HEK293 (cell line): ENCODE measurements at regions not wholly inside any gene's neighbourhood (a gene's known extent, or its start where the extent isn't known, plus 50 kb on each side); places are given as distances from the start of the nearest gene placed in this dataset.

ENCODE experiments used
- CTCF ChIA-PET: fragments of 350-600 bp; formaldehyde crosslinking; extraction: SDS; loops from one replicate; lab custom pipeline; 2021; ENCODE audit warnings: antibody characterized with exemption; lab: Yijun Ruan, JAX
- POLR2A ChIA-PET: fragments of 300-600 bp; formaldehyde crosslinking; extraction: SDS; loops from one replicate; lab custom pipeline; 2020; ENCODE audit warnings: antibody characterized with exemption, inconsistent platforms; lab: Yijun Ruan, JAX
- H3K27ac ChIP-seq: fragments of 200-500 bp; sonication (Bioruptor generic); 2 replicates; pipeline ENCODE4 v1.5.1; 2014; ENCODE audit warnings: low read depth, low read length, control low read depth, inconsistent platforms; ENCODE audit errors: extremely low read depth
- H3K36me3 ChIP-seq, 2 experiments: fragments of 200-500 bp in 1 of 2; sonication (Bioruptor generic) in 1 of 2; 1 replicate in 1 of 2; 2 replicates in 1 of 2; pipeline ENCODE4 v1.5.1; 2014 to 2017; ENCODE audit warnings: inconsistent platforms in 2 of 2, low read length in 2 of 2; ENCODE audit not compliant: control insufficient read depth in 2 of 2, insufficient read depth in 1 of 2
- H3K4me1 ChIP-seq: fragments of 200-500 bp; sonication (Bioruptor generic); 2 replicates; pipeline ENCODE4 v1.5.1; 2014; ENCODE audit warnings: mild to moderate bottlenecking, low read length, inconsistent platforms; ENCODE audit not compliant: control insufficient read depth, insufficient read depth
- H3K4me3 ChIP-seq: 2 replicates; pipeline ENCODE4 v1.5.1; 2011; ENCODE audit warnings: low read depth, mild to moderate bottlenecking, control low read depth, low read length, moderate library complexity
- H3K9me3 ChIP-seq: fragments of 200-500 bp; sonication (Bioruptor generic); 2 replicates; pipeline ENCODE4 v1.5.1; 2014; ENCODE audit warnings: low read depth, low read length, inconsistent platforms; ENCODE audit not compliant: control insufficient read depth, insufficient read depth
- EGR2 ChIP-seq: fragments of 450-650 bp; formaldehyde crosslinking; IDR thresholded peaks from 2 replicates; pipeline ENCODE4 v1.5.1; 2016; ENCODE audit warnings: low read depth, missing biosample characterization, missing genetic modification characterization
- GLI2 ChIP-seq: fragments of 450-650 bp; formaldehyde crosslinking; IDR thresholded peaks from 2 replicates; pipeline ENCODE4; 2017; ENCODE audit warnings: missing biosample characterization, missing genetic modification characterization, low read depth, borderline replicate concordance
- ZBTB20 ChIP-seq: fragments of 450-650 bp; formaldehyde crosslinking; IDR thresholded peaks from 2 replicates; pipeline ENCODE4 v1.5.1; 2016; ENCODE audit warnings: missing biosample characterization, missing genetic modification characterization
- ZBTB7A ChIP-seq: fragments of 450-650 bp; formaldehyde crosslinking; IDR thresholded peaks from 2 replicates; pipeline ENCODE4 v1.5.1; 2016; ENCODE audit warnings: low read depth, missing biosample characterization, missing genetic modification characterization
- ZNF112 ChIP-seq: fragments of 450-650 bp; formaldehyde crosslinking; IDR thresholded peaks from 2 replicates; pipeline ENCODE4 v1.5.0; 2017; ENCODE audit warnings: missing biosample characterization, missing genetic modification characterization
- ZNF138 ChIP-seq: fragments of 450-650 bp; formaldehyde crosslinking; IDR thresholded peaks from 2 replicates; pipeline ENCODE4 v1.5.1; 2016; ENCODE audit warnings: missing biosample characterization, missing genetic modification characterization, borderline replicate concordance
- ZNF311 ChIP-seq: fragments of 450-650 bp; formaldehyde crosslinking; IDR thresholded peaks from 2 replicates; pipeline ENCODE4 v1.5.1; 2017; ENCODE audit warnings: missing biosample characterization, missing genetic modification characterization, borderline replicate concordance
- ZNF391 ChIP-seq: fragments of 450-650 bp; formaldehyde crosslinking; IDR thresholded peaks from 2 replicates; pipeline ENCODE4 v1.5.1; 2016; ENCODE audit warnings: low read depth, missing biosample characterization, missing genetic modification characterization, borderline replicate concordance
- ZNF394 ChIP-seq: fragments of 450-650 bp; formaldehyde crosslinking; IDR thresholded peaks from 2 replicates; pipeline ENCODE4 v1.5.1; 2016; ENCODE audit warnings: missing biosample characterization, missing genetic modification characterization, mild to moderate bottlenecking, moderate library complexity, borderline replicate concordance
- ZNF416 ChIP-seq: fragments of 450-650 bp; formaldehyde crosslinking; IDR thresholded peaks from 2 replicates; pipeline ENCODE4 v1.5.1; 2016; ENCODE audit warnings: missing biosample characterization, missing genetic modification characterization
- ZNF426 ChIP-seq: fragments of 450-650 bp; formaldehyde crosslinking; IDR thresholded peaks from 2 replicates; pipeline ENCODE4 v1.5.1; 2017; ENCODE audit warnings: missing biosample characterization, missing genetic modification characterization, mild to moderate bottlenecking, inconsistent platforms, moderate library complexity
- ZNF501 ChIP-seq: fragments of 450-650 bp; formaldehyde crosslinking; IDR thresholded peaks from 2 replicates; pipeline ENCODE4 v1.5.1; 2016; ENCODE audit warnings: missing biosample characterization, missing genetic modification characterization
- ZNF530 ChIP-seq: fragments of 450-650 bp; formaldehyde crosslinking; IDR thresholded peaks from 2 replicates; pipeline ENCODE4 v1.5.1; 2016; ENCODE audit warnings: low read depth, missing biosample characterization, missing genetic modification characterization
- ZNF548 ChIP-seq: fragments of 450-650 bp; formaldehyde crosslinking; IDR thresholded peaks from 2 replicates; pipeline ENCODE4 v1.5.1; 2016; ENCODE audit warnings: missing biosample characterization, missing genetic modification characterization
- ZNF600 ChIP-seq: fragments of 450-650 bp; formaldehyde crosslinking; IDR thresholded peaks from 2 replicates; pipeline ENCODE4 v1.5.1; 2016; ENCODE audit warnings: missing biosample characterization, missing genetic modification characterization
- ZNF623 ChIP-seq: fragments of 450-650 bp; formaldehyde crosslinking; IDR thresholded peaks from 2 replicates; pipeline ENCODE4 v1.5.1; 2016; ENCODE audit warnings: missing biosample characterization, missing genetic modification characterization
- ZNF624 ChIP-seq: fragments of 450-650 bp; formaldehyde crosslinking; IDR thresholded peaks from 2 replicates; pipeline ENCODE4 v1.5.1; 2017; ENCODE audit warnings: missing biosample characterization, missing genetic modification characterization
- ZNF747 ChIP-seq: fragments of 450-650 bp; formaldehyde crosslinking; IDR thresholded peaks from 2 replicates; pipeline ENCODE4 v1.5.1; 2016; ENCODE audit warnings: missing biosample characterization, missing genetic modification characterization
- ZSCAN23 ChIP-seq: fragments of 450-650 bp; formaldehyde crosslinking; IDR thresholded peaks from 2 replicates; pipeline ENCODE4 v1.5.1; 2016; ENCODE audit warnings: missing biosample characterization, missing genetic modification characterization
- TF ChIP-seq, protein P1 (sequence below): fragments of 450-650 bp; formaldehyde crosslinking; IDR thresholded peaks from 2 replicates; pipeline ENCODE4 v1.5.1; 2016; ENCODE audit warnings: missing biosample characterization, missing genetic modification characterization
- TF ChIP-seq, protein P2 (sequence below): IDR thresholded peaks from 2 replicates; pipeline ENCODE4 v1.6.1; 2011; ENCODE audit warnings: mild to moderate bottlenecking, low read depth, low read length, borderline replicate concordance
- TF ChIP-seq, protein P3 (sequence below): fragments of 450-650 bp; formaldehyde crosslinking; IDR thresholded peaks from 2 replicates; pipeline ENCODE4 v1.5.1; 2016; ENCODE audit warnings: missing biosample characterization, missing genetic modification characterization, borderline replicate concordance
- TF ChIP-seq, protein P4 (sequence below): fragments of 450-650 bp; formaldehyde crosslinking; IDR thresholded peaks from 2 replicates; pipeline ENCODE4 v1.5.1; 2016; ENCODE audit warnings: missing biosample characterization, missing genetic modification characterization
- TF ChIP-seq, protein P5 (sequence below): fragments of 450-650 bp; formaldehyde crosslinking; IDR thresholded peaks from 2 replicates; pipeline ENCODE4 v1.5.1; 2016; ENCODE audit warnings: missing biosample characterization, missing genetic modification characterization

DNA sequence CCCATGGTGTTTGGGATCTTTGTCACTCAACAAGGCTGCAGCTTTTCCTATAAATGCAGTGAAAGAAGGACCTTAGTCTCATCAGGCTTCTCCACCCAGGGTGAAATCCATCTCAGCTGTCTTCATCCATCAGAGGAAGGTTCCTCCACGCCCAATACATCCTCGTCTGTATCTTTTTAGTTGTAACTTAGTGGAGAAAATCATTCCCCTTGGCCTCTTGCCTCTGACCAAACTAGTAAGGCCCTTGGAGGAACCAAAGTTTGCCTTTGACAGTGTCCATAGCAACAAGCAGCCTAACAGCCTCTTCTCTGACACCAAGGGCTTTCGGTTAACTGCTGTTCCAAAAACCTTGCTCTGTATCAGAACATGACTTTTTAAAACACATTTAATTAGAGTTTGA lies 230.3 kb upstream of the ECI2 start (continued):
- TF ChIP-seq ZNF416 (tag by site-specific recombination) (no peak), ZNF426 (tag by site-specific recombination) (no peak), ZBTB7A (tag by site-specific recombination) (no peak), ZNF501 (no peak), ZNF623 (no peak), ZNF600 (tag by site-specific recombination) (no peak), EGR2 (no peak)
- TF ChIP-seq, protein P1, sequence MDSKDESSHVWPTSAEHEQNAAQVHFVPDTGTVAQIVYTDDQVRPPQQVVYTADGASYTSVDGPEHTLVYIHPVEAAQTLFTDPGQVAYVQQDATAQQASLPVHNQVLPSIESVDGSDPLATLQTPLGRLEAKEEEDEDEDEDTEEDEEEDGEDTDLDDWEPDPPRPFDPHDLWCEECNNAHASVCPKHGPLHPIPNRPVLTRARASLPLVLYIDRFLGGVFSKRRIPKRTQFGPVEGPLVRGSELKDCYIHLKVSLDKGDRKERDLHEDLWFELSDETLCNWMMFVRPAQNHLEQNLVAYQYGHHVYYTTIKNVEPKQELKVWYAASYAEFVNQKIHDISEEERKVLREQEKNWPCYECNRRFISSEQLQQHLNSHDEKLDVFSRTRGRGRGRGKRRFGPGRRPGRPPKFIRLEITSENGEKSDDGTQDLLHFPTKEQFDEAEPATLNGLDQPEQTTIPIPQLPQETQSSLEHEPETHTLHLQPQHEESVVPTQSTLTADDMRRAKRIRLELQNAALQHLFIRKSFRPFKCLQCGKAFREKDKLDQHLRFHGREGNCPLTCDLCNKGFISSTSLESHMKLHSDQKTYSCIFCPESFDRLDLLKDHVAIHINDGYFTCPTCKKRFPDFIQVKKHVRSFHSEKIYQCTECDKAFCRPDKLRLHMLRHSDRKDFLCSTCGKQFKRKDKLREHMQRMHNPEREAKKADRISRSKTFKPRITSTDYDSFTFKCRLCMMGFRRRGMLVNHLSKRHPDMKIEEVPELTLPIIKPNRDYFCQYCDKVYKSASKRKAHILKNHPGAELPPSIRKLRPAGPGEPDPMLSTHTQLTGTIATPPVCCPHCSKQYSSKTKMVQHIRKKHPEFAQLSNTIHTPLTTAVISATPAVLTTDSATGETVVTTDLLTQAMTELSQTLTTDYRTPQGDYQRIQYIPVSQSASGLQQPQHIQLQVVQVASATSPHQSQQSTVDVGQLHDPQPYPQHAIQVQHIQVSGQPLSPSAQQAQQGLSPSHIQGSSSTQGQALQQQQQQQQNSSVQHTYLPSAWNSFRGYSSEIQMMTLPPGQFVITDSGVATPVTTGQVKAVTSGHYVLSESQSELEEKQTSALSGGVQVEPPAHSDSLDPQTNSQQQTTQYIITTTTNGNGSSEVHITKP, result no peak

DNA sequence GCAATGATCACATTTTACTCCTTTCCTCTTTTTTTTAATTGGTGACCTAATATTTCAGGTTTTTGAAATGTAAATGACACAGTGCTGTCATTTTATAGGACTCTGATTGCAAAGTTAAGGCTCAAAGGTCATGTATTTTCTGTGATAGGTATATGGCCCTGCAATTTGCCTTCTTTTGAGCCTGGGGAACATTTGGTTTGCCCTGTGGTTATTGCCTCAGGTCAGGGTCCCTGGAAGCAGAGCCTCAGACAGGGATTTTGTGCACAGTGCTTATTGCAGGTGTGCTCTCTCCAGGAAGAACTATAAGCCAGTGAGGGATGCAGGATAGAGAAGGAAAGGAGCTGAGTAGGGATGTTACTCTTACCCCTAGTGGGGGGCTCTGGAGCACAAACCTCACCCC lies 229.3 kb upstream of the ECI2 start:
- no peaks in the 10 kb centered on the region for H3K4me1 ChIP-seq
- H3K9me3 ChIP-seq, result no peaks in the 10 kb centered on the region
- no peaks in the 10 kb centered on the region for H3K36me3 ChIP-seq
- CTCF ChIA-PET, result no interaction called here
- POLR2A ChIA-PET, result no interaction called here
- H3K4me3 ChIP-seq, result no peak overlapping the region
- TF ChIP-seq ZNF624 (no peak), GLI2 (tag by site-specific recombination) (no peak), ZNF747 (tag by site-specific recombination) (no peak), ZNF112 (tag by site-specific recombination) (no peak), ZNF311 (tag by site-specific recombination) (no peak), ZNF548 (tag by site-specific recombination) (no peak), ZNF138 (tag by site-specific recombination) (no peak), ZNF391 (tag by site-specific recombination) (no peak), ZNF394 (tag by site-specific recombination) (no peak), ZNF530 (tag by site-specific recombination) (no peak), ZBTB20 (no peak), ZSCAN23 (tag by site-specific recombination) (no peak)
- TF ChIP-seq, protein P2, sequence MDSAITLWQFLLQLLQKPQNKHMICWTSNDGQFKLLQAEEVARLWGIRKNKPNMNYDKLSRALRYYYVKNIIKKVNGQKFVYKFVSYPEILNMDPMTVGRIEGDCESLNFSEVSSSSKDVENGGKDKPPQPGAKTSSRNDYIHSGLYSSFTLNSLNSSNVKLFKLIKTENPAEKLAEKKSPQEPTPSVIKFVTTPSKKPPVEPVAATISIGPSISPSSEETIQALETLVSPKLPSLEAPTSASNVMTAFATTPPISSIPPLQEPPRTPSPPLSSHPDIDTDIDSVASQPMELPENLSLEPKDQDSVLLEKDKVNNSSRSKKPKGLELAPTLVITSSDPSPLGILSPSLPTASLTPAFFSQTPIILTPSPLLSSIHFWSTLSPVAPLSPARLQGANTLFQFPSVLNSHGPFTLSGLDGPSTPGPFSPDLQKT, result no peak
- TF ChIP-seq, protein P3, sequence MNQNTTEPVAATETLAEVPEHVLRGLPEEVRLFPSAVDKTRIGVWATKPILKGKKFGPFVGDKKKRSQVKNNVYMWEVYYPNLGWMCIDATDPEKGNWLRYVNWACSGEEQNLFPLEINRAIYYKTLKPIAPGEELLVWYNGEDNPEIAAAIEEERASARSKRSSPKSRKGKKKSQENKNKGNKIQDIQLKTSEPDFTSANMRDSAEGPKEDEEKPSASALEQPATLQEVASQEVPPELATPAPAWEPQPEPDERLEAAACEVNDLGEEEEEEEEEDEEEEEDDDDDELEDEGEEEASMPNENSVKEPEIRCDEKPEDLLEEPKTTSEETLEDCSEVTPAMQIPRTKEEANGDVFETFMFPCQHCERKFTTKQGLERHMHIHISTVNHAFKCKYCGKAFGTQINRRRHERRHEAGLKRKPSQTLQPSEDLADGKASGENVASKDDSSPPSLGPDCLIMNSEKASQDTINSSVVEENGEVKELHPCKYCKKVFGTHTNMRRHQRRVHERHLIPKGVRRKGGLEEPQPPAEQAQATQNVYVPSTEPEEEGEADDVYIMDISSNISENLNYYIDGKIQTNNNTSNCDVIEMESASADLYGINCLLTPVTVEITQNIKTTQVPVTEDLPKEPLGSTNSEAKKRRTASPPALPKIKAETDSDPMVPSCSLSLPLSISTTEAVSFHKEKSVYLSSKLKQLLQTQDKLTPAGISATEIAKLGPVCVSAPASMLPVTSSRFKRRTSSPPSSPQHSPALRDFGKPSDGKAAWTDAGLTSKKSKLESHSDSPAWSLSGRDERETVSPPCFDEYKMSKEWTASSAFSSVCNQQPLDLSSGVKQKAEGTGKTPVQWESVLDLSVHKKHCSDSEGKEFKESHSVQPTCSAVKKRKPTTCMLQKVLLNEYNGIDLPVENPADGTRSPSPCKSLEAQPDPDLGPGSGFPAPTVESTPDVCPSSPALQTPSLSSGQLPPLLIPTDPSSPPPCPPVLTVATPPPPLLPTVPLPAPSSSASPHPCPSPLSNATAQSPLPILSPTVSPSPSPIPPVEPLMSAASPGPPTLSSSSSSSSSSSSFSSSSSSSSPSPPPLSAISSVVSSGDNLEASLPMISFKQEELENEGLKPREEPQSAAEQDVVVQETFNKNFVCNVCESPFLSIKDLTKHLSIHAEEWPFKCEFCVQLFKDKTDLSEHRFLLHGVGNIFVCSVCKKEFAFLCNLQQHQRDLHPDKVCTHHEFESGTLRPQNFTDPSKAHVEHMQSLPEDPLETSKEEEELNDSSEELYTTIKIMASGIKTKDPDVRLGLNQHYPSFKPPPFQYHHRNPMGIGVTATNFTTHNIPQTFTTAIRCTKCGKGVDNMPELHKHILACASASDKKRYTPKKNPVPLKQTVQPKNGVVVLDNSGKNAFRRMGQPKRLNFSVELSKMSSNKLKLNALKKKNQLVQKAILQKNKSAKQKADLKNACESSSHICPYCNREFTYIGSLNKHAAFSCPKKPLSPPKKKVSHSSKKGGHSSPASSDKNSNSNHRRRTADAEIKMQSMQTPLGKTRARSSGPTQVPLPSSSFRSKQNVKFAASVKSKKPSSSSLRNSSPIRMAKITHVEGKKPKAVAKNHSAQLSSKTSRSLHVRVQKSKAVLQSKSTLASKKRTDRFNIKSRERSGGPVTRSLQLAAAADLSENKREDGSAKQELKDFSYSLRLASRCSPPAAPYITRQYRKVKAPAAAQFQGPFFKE (tag by site-specific recombination), result no peak
- TF ChIP-seq, protein P4, sequence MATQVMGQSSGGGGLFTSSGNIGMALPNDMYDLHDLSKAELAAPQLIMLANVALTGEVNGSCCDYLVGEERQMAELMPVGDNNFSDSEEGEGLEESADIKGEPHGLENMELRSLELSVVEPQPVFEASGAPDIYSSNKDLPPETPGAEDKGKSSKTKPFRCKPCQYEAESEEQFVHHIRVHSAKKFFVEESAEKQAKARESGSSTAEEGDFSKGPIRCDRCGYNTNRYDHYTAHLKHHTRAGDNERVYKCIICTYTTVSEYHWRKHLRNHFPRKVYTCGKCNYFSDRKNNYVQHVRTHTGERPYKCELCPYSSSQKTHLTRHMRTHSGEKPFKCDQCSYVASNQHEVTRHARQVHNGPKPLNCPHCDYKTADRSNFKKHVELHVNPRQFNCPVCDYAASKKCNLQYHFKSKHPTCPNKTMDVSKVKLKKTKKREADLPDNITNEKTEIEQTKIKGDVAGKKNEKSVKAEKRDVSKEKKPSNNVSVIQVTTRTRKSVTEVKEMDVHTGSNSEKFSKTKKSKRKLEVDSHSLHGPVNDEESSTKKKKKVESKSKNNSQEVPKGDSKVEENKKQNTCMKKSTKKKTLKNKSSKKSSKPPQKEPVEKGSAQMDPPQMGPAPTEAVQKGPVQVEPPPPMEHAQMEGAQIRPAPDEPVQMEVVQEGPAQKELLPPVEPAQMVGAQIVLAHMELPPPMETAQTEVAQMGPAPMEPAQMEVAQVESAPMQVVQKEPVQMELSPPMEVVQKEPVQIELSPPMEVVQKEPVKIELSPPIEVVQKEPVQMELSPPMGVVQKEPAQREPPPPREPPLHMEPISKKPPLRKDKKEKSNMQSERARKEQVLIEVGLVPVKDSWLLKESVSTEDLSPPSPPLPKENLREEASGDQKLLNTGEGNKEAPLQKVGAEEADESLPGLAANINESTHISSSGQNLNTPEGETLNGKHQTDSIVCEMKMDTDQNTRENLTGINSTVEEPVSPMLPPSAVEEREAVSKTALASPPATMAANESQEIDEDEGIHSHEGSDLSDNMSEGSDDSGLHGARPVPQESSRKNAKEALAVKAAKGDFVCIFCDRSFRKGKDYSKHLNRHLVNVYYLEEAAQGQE (tag by site-specific recombination), result no peak
- TF ChIP-seq, protein P5, sequence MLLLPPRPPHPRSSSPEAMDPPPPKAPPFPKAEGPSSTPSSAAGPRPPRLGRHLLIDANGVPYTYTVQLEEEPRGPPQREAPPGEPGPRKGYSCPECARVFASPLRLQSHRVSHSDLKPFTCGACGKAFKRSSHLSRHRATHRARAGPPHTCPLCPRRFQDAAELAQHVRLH (tag by site-specific recombination), result no peak
- H3K27ac ChIP-seq, result no peak overlapping the region
